Eye (tissue), 1 donor: ENCODE measurements at regions not wholly inside any gene's neighbourhood (a gene's known extent, or its start where the extent isn't known, plus 50 kb on each side); places are given as distances from the start of the nearest gene placed in this dataset.
"Not testable (repeated sequence)": the region's sequence is repeated elsewhere in the genome, so short reads cannot be mapped to it uniquely, and the experiment has no call there.

Experiments used
- DNase-seq: peaks from one replicate; pipeline ENCODE4 v3.0.0-alpha.2; 2015

DNA sequence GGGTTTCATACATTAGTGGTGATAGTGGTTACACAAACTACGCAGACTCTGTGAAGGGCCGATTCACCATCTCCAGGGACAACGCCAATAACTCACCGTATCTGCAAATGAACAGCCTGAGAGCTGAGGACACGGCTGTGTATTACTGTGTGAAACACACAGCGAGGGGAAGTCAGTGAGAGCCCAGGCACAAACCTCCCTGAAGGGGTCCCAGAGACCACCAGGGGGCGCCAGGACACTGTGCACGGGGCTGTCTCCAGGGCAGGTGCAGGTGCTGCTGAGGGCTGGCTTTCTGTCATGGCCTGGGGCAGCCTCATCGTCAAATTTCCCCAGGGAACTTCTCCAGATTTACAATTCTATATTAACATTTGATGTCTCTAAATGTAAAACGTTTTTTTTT is 184.6 kb upstream of the TP53TG3C start:
- DNase-seq, result not testable (repeated sequence)

- DNase-seq, result not testable (repeated sequence)
These were observed 166.9 kb upstream of the TP53TG3C start for GRCh38 chr16:33027121-33027520.

- not testable (repeated sequence) for DNase-seq
These were observed 166.1 kb upstream of the TP53TG3C start for GRCh38 chr16:33027941-33028340.

GRCh38 chr16:33028707-33029390 is 165.2 kb upstream of the TP53TG3C start:
- DNase-seq, result not testable (repeated sequence)

- not testable (repeated sequence) for DNase-seq
These were observed 145.2 kb upstream of the TP53TG3C start for GRCh38 chr16:33048849-33049248.

GRCh38 chr16:33059206-33059605 is 134.8 kb upstream of the TP53TG3C start:
- DNase-seq, result no peak

DNA sequence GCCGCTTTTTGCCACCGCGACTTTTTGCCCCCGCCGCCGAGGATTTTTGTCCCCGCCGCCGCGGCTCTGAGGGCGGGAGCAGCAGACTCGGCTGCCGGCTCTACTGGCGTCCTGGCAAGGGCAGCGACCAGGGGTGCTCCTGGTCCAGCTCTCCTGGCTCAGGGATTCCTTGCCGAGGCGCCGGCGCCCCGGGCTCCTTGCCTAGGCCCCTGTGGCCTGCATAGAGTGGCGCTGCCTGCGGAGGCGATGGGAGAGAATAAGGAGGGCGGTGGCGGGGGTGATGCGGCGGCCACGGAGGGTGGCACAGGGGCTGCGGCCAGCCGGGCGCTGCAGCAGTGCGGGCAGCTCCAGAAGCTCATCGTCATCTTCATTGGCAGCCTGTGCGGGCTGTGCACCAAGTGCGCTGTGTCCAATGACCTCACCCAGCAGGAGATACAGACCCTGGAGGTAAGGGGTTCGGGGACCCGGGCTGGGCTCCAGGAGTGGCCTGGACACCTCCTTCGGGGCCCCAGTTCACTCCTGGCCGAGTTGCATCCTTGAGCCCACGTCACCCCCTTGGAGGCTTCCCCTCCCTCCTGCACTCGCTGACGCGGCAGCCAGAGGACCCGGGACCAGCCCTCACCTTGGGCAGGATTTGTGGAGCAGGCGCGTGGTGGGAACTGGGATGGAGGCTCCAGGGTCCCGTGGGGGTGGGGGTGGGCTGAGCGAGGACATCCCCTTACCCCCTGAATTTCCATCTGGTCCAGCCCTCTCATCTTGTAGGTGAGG is 134.2 kb upstream of the TP53TG3C start:
- not testable (repeated sequence) for DNase-seq

DNA sequence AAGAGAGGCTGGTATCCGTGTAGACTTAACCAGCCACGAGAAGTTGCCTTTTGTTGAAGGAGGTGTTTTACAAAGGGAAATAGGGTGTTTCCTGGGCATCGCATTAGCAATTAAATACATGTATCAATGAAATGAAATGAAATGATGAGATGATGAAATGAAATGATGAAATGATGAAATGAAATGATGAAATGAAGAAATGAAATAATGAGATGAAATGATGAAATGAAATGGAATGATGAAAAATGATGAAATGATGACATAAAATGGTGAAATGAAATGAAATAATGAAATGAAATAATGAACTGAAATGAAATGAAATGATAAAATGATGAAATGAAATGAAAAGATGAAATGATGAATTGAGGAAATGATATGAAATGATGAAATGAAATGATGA is 131.3 kb upstream of the TP53TG3C start:
- DNase-seq, result not testable (repeated sequence)

GRCh38 chr16:33063365-33064170 is 130.5 kb upstream of the TP53TG3C start:
- DNase-seq, result peak; percentile 47

DNA sequence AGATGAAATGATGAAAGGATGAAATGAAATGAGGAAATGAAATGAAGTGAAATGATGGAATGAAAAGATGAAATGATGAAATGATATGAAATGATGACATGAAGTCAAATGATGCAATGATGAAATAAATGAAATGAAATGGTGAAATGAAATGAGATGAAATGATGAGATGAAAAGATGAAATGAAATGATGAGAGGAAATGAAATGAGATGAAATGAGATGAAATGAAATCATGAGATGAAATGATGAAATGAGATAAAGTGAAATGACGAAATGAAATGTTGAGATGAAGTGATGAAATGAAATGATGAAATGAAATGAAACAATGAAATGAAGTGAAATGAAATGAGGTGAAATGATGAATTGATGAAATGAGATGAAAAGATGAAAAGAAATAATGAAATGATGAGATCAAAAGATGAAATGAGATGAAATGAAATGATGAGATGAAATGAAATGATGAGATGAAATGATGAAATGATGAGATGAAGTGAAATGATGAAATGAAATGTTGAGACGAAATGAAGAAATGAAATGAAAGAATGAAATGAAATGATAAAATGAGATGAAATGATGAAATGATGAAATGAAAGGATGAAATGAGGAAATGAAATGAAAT is 129.5 kb upstream of the TP53TG3C start:
- DNase-seq, result peak; percentile 6
